Thymus (tissue), 11 donors: ENCODE measurements at regions not wholly inside any gene's neighbourhood (a gene's known extent, or its start where the extent isn't known, plus 50 kb on each side); places are given as distances from the start of the nearest gene placed in this dataset.
A peak's percentile ranks its signal among the peaks of the same experiment; 100 is the strongest.
"Not testable (repeated sequence)": the region's sequence is repeated elsewhere in the genome, so short reads cannot be mapped to it uniquely, and the experiment has no call there.

ENCODE experiments used
- DNase-seq, 9 donors: peaks; one replicate each; pipeline ENCODE4 v3.0.0-alpha.2; 2013; ENCODE audit warnings: low spot score in 9 of 9, low read depth in 6 of 9, missing footprints in 1 of 9
- H3K27ac ChIP-seq, 2 donors: one replicate each; pipeline ENCODE4 v1.5.1; 2013; ENCODE audit warnings: control low read depth in 1 of 2, low read depth in 1 of 2, low read length in 1 of 2, mild to moderate bottlenecking in 1 of 2, moderate library complexity in 1 of 2
- H3K27me3 ChIP-seq, 2 donors: one replicate each; pipeline ENCODE4 v1.5.1; 2013; ENCODE audit warnings: low read length in 1 of 2; ENCODE audit not compliant: control insufficient read depth in 2 of 2, insufficient read depth in 1 of 2
- H3K36me3 ChIP-seq, 2 donors: one replicate each; pipeline ENCODE4 v1.5.1; 2013; ENCODE audit warnings: low read length in 1 of 2, mild to moderate bottlenecking in 1 of 2, moderate library complexity in 1 of 2; ENCODE audit not compliant: control insufficient read depth in 2 of 2, insufficient read depth in 2 of 2
- H3K4me1 ChIP-seq, 2 donors: one replicate each; pipeline ENCODE4 v1.5.1; 2013; ENCODE audit warnings: low read length in 2 of 2; ENCODE audit not compliant: control insufficient read depth in 2 of 2, insufficient read depth in 2 of 2
- H3K4me3 ChIP-seq, 2 donors: one replicate each; pipeline ENCODE4 v1.5.1; 2013; ENCODE audit warnings: low read length in 2 of 2, control low read depth in 1 of 2, mild to moderate bottlenecking in 1 of 2
- H3K9me3 ChIP-seq, 2 donors: one replicate each; pipeline ENCODE4 v1.5.1; 2013; ENCODE audit warnings: low read length in 1 of 2, mild to moderate bottlenecking in 1 of 2; ENCODE audit not compliant: control insufficient read depth in 2 of 2, insufficient read depth in 1 of 2
- WGBS: extraction: QIAGEN DNeasy Blood & Tissue Kit; methylation state at CpG from one replicate; pipeline ENCODE4 v1.1.7; 2013; 5-methylcytosine and 5-hydroxymethylcytosine counted together
- donor health status: healthy.

GRCh38 chr18:46222093-46222492 lies 117.9 kb downstream of the HAUS1 start:
- H3K36me3 ChIP-seq, result peaks cover 0 to 15% of the 10 kb centered on the region in 2 donors
- H3K27ac ChIP-seq, result no peak overlapping the region
- no peaks in the 10 kb centered on the region for H3K9me3 ChIP-seq
- WGBS, result 91% methylated on average over 3 of the region's 3 CpGs
- no peaks in the 10 kb centered on the region for H3K27me3 ChIP-seq
- no peak for DNase-seq
- H3K4me1 ChIP-seq, result no peaks in the 10 kb centered on the region
- no peak overlapping the region for H3K4me3 ChIP-seq

- Histone ChIP-seq H3K4me1 (no peaks in the 10 kb centered on the region), H3K27ac (no peak overlapping the region), H3K27me3 (no peaks in the 10 kb centered on the region), H3K36me3 (peaks cover 0 to 15% of the 10 kb centered on the region in 2 donors), H3K9me3 (no peaks in the 10 kb centered on the region), H3K4me3 (no peak overlapping the region)
- peak in 1 of 9 donors; percentile 15 for DNase-seq
- 74% methylated on average over 8 of the region's 8 CpGs for WGBS
Observed at GRCh38 chr18:46222710-46223360, 118.7 kb downstream of the HAUS1 start.

DNA sequence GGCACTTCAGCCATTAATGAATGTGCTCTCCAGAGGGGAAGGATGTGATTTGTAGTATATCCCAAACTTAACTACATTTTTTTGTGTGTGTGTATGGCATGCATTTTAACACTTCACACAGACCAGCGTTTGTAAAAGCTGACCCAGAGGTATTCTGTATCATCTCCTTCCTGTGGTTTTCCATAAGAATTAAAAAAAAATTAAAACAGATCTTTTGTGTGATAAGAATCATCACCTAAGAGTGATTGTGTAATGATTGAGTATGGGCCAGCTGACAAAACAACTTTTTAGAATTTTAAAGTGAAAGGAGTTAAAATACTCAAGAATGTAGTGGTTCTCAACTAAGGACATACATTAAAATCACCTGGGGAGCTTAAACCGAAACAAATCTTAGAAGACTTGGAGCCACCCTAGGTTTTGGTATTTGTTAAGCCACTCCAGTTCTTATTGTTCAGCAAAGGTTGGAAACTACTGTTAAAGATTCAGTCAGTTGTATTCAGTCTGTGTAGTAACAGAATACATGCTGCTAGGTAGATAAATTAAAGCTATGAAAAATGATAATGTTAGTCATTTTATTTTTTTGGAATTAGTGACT lies 120.1 kb downstream of the HAUS1 start:
- Histone ChIP-seq H3K4me1 (no peaks in the 10 kb centered on the region), H3K27me3 (no peaks in the 10 kb centered on the region), H3K9me3 (no peaks in the 10 kb centered on the region), H3K4me3 (no peak overlapping the region), H3K27ac (no peak overlapping the region), H3K36me3 (peaks cover 0 to 10% of the 10 kb centered on the region in 2 donors)
- 48% methylated on average over 2 of the region's 2 CpGs for WGBS
- DNase-seq, result no peak

- Histone ChIP-seq H3K27ac (no peak overlapping the region), H3K9me3 (no peaks in the 10 kb centered on the region), H3K4me3 (no peak overlapping the region), H3K4me1 (no peaks in the 10 kb centered on the region), H3K27me3 (no peaks in the 10 kb centered on the region), H3K36me3 (peaks cover 0 to 5% of the 10 kb centered on the region in 2 donors)
- no peak for DNase-seq
- 100% methylated on average over 1 of the region's 1 CpG for WGBS
Observed at GRCh38 chr18:46226461-46226860, 122.3 kb downstream of the HAUS1 start.

DNA sequence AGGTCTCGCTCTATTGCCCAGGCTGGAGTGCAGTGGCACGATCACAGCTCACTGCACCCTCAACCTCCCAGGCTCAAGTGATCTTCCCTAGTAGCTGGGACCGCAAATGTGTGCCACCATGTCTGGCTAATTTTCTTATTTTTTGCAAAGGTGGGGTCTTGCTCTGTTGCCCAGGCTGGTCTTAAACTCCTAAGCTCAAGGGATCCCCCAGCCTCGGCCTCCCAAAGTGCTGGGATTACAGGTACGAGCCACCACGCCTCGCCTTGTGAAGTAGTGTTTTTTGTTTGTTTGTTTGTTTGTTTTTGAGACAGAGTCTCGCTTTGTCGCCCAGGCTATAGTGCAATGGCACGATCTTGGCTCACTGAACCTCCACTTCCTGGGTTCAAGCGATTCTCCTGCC lies 125.5 kb downstream of the HAUS1 start:
- H3K27ac ChIP-seq, H3K4me1 ChIP-seq, H3K9me3 ChIP-seq, H3K36me3 ChIP-seq, H3K27me3 ChIP-seq, H3K4me3 ChIP-seq, DNase-seq: not testable (repeated sequence)
- 88% methylated on average over 11 of the region's 11 CpGs for WGBS

GRCh38 chr18:46236156-46236555 lies 132.0 kb downstream of the HAUS1 start:
- DNase-seq, result no peak
- H3K36me3 ChIP-seq, result no peaks in the 10 kb centered on the region
- H3K4me1 ChIP-seq, result no peaks in the 10 kb centered on the region
- no peak overlapping the region for H3K27ac ChIP-seq
- 96% methylated on average over 4 of the region's 4 CpGs for WGBS
- no peaks in the 10 kb centered on the region for H3K27me3 ChIP-seq
- H3K4me3 ChIP-seq, result no peak overlapping the region
- H3K9me3 ChIP-seq, result no peaks in the 10 kb centered on the region

DNA sequence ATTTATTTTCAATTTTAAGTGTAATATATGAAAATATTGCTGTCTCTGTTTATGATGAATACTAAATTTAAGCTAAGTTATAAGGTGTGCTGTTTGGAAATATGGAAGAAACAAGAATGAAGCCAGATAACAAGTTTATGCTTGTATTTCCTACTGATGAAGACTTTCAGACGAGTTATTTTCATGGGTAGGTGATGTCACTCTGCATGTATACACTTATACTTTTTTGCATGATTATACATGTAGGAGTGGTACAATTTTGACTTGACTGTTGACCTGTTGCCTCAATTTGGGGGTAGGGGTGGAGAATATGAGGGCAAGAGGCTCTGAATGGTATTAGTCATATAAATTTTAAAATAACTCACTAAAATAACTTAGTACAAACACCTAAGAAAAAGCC lies 133.7 kb downstream of the HAUS1 start:
- 97% methylated on average over 1 of the region's 1 CpG for WGBS
- Histone ChIP-seq H3K27ac (no peak overlapping the region), H3K9me3 (no peaks in the 10 kb centered on the region), H3K4me3 (no peak overlapping the region), H3K4me1 (no peaks in the 10 kb centered on the region), H3K36me3 (no peaks in the 10 kb centered on the region), H3K27me3 (no peaks in the 10 kb centered on the region)
- DNase-seq, result no peak

GRCh38 chr18:46239549-46239948 lies 135.4 kb downstream of the HAUS1 start:
- H3K9me3 ChIP-seq, result no peaks in the 10 kb centered on the region
- no peak overlapping the region for H3K4me3 ChIP-seq
- no peak overlapping the region for H3K27ac ChIP-seq
- DNase-seq, result no peak
- no peaks in the 10 kb centered on the region for H3K4me1 ChIP-seq
- no peaks in the 10 kb centered on the region for H3K36me3 ChIP-seq
- H3K27me3 ChIP-seq, result no peaks in the 10 kb centered on the region

GRCh38 chr18:46239998-46240397 lies 135.8 kb downstream of the HAUS1 start:
- H3K9me3 ChIP-seq, result no peaks in the 10 kb centered on the region
- WGBS, result 98% methylated on average over 4 of the region's 4 CpGs
- no peaks in the 10 kb centered on the region for H3K4me1 ChIP-seq
- no peaks in the 10 kb centered on the region for H3K36me3 ChIP-seq
- DNase-seq, result no peak
- no peak overlapping the region for H3K4me3 ChIP-seq
- H3K27ac ChIP-seq, result no peak overlapping the region
- no peaks in the 10 kb centered on the region for H3K27me3 ChIP-seq
